Thoracic aorta (tissue), 2 donors: ENCODE measurements at regions not wholly inside any gene's neighbourhood (a gene's known extent, or its start where the extent isn't known, plus 50 kb on each side); places are given as distances from the start of the nearest gene placed in this dataset.

ENCODE experiments used
- ATAC-seq: fragments of 150-250 bp; one replicate; pipeline ENCODE4 v1.8.0; 2017; ENCODE audit warnings: low read depth; ENCODE audit not compliant: insufficient number of reproducible peaks, low FRiP score
- DNase-seq: peaks from one replicate; pipeline ENCODE4 v3.0.0-alpha.2; 2020; ENCODE audit warnings: low spot score
- H3K27ac ChIP-seq, 2 donors: fragments of 200-600 bp; sonication (generic); 1 replicate in 1 of 2; 2 replicates in 1 of 2; pipeline ENCODE4 v1.5.1; 2016; ENCODE audit warnings: mild to moderate bottlenecking in 2 of 2, moderate library complexity in 2 of 2
- H3K27me3 ChIP-seq: fragments of 200-600 bp; sonication (generic); replicated peaks from 2 replicates; pipeline ENCODE4 v1.6.0; 2016; ENCODE audit warnings: mild to moderate bottlenecking; ENCODE audit not compliant: insufficient read depth
- H3K36me3 ChIP-seq: fragments of 200-600 bp; sonication (generic); one replicate; pipeline ENCODE4 v1.5.1; 2016
- H3K4me1 ChIP-seq, 2 donors: fragments of 200-600 bp; sonication (generic); 1 replicate in 1 of 2; 2 replicates in 1 of 2; pipeline versions ENCODE4 v1.5.1 to v1.6.0; 2016; ENCODE audit warnings: low read depth in 2 of 2, mild to moderate bottlenecking in 1 of 2; ENCODE audit not compliant: control insufficient read depth in 1 of 2
- H3K4me3 ChIP-seq: fragments of 200-600 bp; sonication (generic); 2 replicates; pipeline ENCODE4 v1.5.1; 2016; ENCODE audit warnings: mild to moderate bottlenecking
- H3K9me3 ChIP-seq: fragments of 200-600 bp; sonication (generic); 2 replicates; pipeline ENCODE4 v1.5.1; 2016
- CTCF ChIP-seq: fragments of 200-600 bp; sonication (generic); IDR thresholded peaks from one replicate; pipeline ENCODE4 v1.5.1; 2019; ENCODE audit warnings: antibody characterized with exemption

- ATAC-seq (no peak), DNase-seq (no peak)
- no peak for TF ChIP-seq CTCF
- H3K9me3 ChIP-seq: no peaks in the 10 kb centered on the region
- no peaks in the 10 kb centered on the region for H3K36me3 ChIP-seq
- H3K4me3 ChIP-seq: no peak overlapping the region
- H3K27ac ChIP-seq: no peak overlapping the region
- no peaks in the 10 kb centered on the region for H3K27me3 ChIP-seq
- H3K4me1 ChIP-seq: no peaks in the 10 kb centered on the region
Observed at GRCh38 chr18:2444201-2444875, 127.0 kb downstream of the METTL4 start.

- no peak for TF ChIP-seq CTCF
- Histone ChIP-seq H3K4me3 (no peak overlapping the region), H3K27me3 (no peaks in the 10 kb centered on the region), H3K27ac (no peak overlapping the region), H3K9me3 (no peaks in the 10 kb centered on the region), H3K36me3 (no peaks in the 10 kb centered on the region), H3K4me1 (no peaks in the 10 kb centered on the region)
- ATAC-seq (no peak), DNase-seq (no peak)
Observed at GRCh38 chr18:2448565-2449151, 122.6 kb downstream of the METTL4 start.

- Histone ChIP-seq H3K27me3 (no peaks in the 10 kb centered on the region), H3K27ac (no peak overlapping the region), H3K4me3 (no peak overlapping the region), H3K9me3 (no peaks in the 10 kb centered on the region), H3K4me1 (no peaks in the 10 kb centered on the region), H3K36me3 (no peaks in the 10 kb centered on the region)
- DNase-seq (no peak), ATAC-seq (no peak)
- no peak for TF ChIP-seq CTCF
Observed at GRCh38 chr18:2451556-2451955, 119.7 kb downstream of the METTL4 start.

- no peak for ATAC-seq
- no peak overlapping the region for H3K27ac ChIP-seq
Observed at GRCh38 chr18:2459886-2460285, 111.4 kb downstream of the METTL4 start.

GRCh38 chr18:2466978-2467377 is 104.3 kb downstream of the METTL4 start:
- no peak overlapping the region for H3K4me3 ChIP-seq
- H3K9me3 ChIP-seq: no peaks in the 10 kb centered on the region
- H3K27ac ChIP-seq: no peak overlapping the region
- ATAC-seq (no peak), DNase-seq (no peak)
- H3K4me1 ChIP-seq: no peaks in the 10 kb centered on the region
- H3K36me3 ChIP-seq: no peaks in the 10 kb centered on the region
- H3K27me3 ChIP-seq: no peaks in the 10 kb centered on the region
- TF ChIP-seq CTCF: no peak

More at GRCh38 chr18:2459886-2460285, 111.4 kb downstream of the METTL4 start:
- no peaks in the 10 kb centered on the region for H3K36me3 ChIP-seq
- H3K9me3 ChIP-seq: no peaks in the 10 kb centered on the region
- no peaks in the 10 kb centered on the region for H3K4me1 ChIP-seq
- H3K4me3 ChIP-seq: no peak overlapping the region
- no peak for TF ChIP-seq CTCF
- H3K27me3 ChIP-seq: no peaks in the 10 kb centered on the region
- DNase-seq: no peak
